T-cell (primary cell): ENCODE measurements at regions not wholly inside any gene's neighbourhood (a gene's known extent, or its start where the extent isn't known, plus 50 kb on each side); places are given as distances from the start of the nearest gene placed in this dataset.

ENCODE experiments used
- ATAC-seq, 4 experiments: fragments of 200-7000 bp in 3 of 4; fragments of 150-1000 bp in 1 of 4; cut with Tn5 transposase; replicated peaks in 1 of 4; 1 replicate in 3 of 4; 2 replicates in 1 of 4; pipeline ENCODE4 v1.10.0; 2021; ENCODE audit warnings: moderate library complexity in 3 of 4, mild to moderate bottlenecking in 2 of 4, moderate number of reproducible peaks in 1 of 4
- CTCF ChIA-PET, 2 donors: fragments of 300-600 bp; sonication (Branson Sonifier 250); formaldehyde crosslinking; loops; one replicate each; lab custom pipeline; 2022; ENCODE audit warnings: antibody characterized with exemption in 2 of 2; lab: Charles Lee
- POLR2A ChIA-PET, 2 donors: fragments of 300-600 bp; sonication (Branson Sonifier 250); formaldehyde crosslinking; loops; one replicate each; lab custom pipeline; 2022; ENCODE audit warnings: antibody characterized with exemption in 2 of 2; lab: Charles Lee
- DNase-seq, 35 experiments: peaks; one replicate each; pipeline versions ENCODE4 v3.0.0 to v3.0.0-alpha.2; 2013 to 2023
- H3K27ac ChIP-seq: one replicate; pipeline ENCODE4 v1.5.1; 2013; ENCODE audit warnings: low read length
- H3K27me3 ChIP-seq, 2 experiments: replicated peaks in 1 of 2; 1 replicate in 1 of 2; 2 replicates in 1 of 2; pipeline versions ENCODE4 v1.6.1 to v1.7.0; 2013; ENCODE audit warnings: low read length in 1 of 2, mixed read lengths in 1 of 2; ENCODE audit not compliant: control insufficient read depth in 2 of 2, insufficient read depth in 2 of 2; ENCODE audit errors: extremely low read depth in 1 of 2
- H3K36me3 ChIP-seq, 2 donors: 1 replicate in 1 of 2; 2 replicates in 1 of 2; pipeline versions ENCODE4 v1.6.1 to v1.7.0; 2013; ENCODE audit warnings: low read length in 1 of 2; ENCODE audit not compliant: control insufficient read depth in 2 of 2, insufficient read depth in 1 of 2; ENCODE audit errors: extremely low read depth in 1 of 2
- H3K4me1 ChIP-seq, 2 experiments: 1 replicate in 1 of 2; 2 replicates in 1 of 2; pipeline versions ENCODE4 v1.6.1 to v1.7.0; 2013; ENCODE audit warnings: low read length in 2 of 2, mixed read lengths in 1 of 2; ENCODE audit not compliant: insufficient read depth in 2 of 2, control insufficient read depth in 1 of 2; ENCODE audit errors: extremely low read depth in 1 of 2
- H3K4me3 ChIP-seq, 2 donors: 1 replicate in 1 of 2; 2 replicates in 1 of 2; pipeline versions ENCODE4 v1.5.1 to v1.7.0; 2013; ENCODE audit warnings: mild to moderate bottlenecking in 2 of 2, low read length in 1 of 2, moderate library complexity in 1 of 2; ENCODE audit not compliant: control insufficient read depth in 1 of 2; ENCODE audit errors: extremely low read depth in 1 of 2
- H3K9me3 ChIP-seq: 2 replicates; pipeline ENCODE4 v1.7.0; 2013
- H3K27ac Mint-ChIP-seq, 2 donors: one replicate each; pipeline ENCODE4 v1.8.0; 2020 to 2021; ENCODE audit warnings: mild to moderate bottlenecking in 2 of 2, mixed read lengths in 2 of 2
- H3K27me3 Mint-ChIP-seq, 2 donors: one replicate each; pipeline ENCODE4 v1.8.0; 2021 to 2022; ENCODE audit warnings: mixed read lengths in 2 of 2
- H3K36me3 Mint-ChIP-seq: one replicate; pipeline ENCODE4 v1.8.0; 2021; ENCODE audit warnings: mixed read lengths
- H3K4me1 Mint-ChIP-seq, 3 donors: one replicate each; pipeline ENCODE4 v1.8.0; 2020 to 2022; ENCODE audit warnings: mixed read lengths in 3 of 3, mild to moderate bottlenecking in 1 of 3
- H3K4me3 Mint-ChIP-seq, 3 donors: one replicate each; pipeline ENCODE4 v1.8.0; 2020 to 2022; ENCODE audit warnings: mild to moderate bottlenecking in 3 of 3, mixed read lengths in 3 of 3, moderate library complexity in 3 of 3
- H3K9me3 Mint-ChIP-seq, 3 donors: one replicate each; pipeline ENCODE4 v1.8.0; 2020 to 2022; ENCODE audit warnings: mixed read lengths in 3 of 3
- WGBS: methylation state at CpG from one replicate; pipeline ENCODE4 v1.1.5; 2013; ENCODE audit warnings: missing lambda C conversion rate; ENCODE audit not compliant: insufficient coverage; 5-methylcytosine and 5-hydroxymethylcytosine counted together

DNA sequence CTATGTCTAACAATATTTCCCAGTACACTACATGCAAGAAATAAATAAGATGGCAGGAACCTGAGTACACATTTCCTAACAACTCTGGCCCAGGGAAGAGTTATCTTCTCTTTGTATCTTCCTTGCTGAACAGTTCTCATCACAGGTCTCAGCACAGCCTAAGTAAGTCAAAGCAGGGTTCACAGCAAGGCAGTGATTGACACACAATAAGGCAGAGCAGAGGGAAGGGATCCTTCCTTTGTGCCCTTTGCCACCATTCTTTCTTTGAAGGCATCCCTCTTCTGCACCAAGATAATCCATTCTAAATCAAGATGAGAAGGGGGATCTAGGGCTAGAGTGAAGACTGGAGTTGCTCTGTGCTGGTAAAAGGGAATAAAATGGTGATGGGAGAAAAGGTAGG, 73.4 kb upstream of the TRPC4 start:
- ChIA-PET POLR2A (no interaction called here), CTCF (no interaction called here)
- H3K4me3 ChIP-seq, result no peak overlapping the region
- H3K4me1 ChIP-seq, result no peaks in the 10 kb centered on the region
- H3K36me3 Mint-ChIP-seq, result no peaks in the 10 kb centered on the region
- H3K4me1 Mint-ChIP-seq, result no peaks in the 10 kb centered on the region
- no peaks in the 10 kb centered on the region for H3K27me3 ChIP-seq
- no peak overlapping the region for H3K27ac ChIP-seq
- H3K27me3 Mint-ChIP-seq, result no peaks in the 10 kb centered on the region
- H3K9me3 Mint-ChIP-seq, result peaks cover 2 to 12% (median 6%) of the 10 kb centered on the region in 3 donors
- H3K9me3 ChIP-seq, result no peaks in the 10 kb centered on the region
- no peak overlapping the region for H3K4me3 Mint-ChIP-seq
- ATAC-seq, result no peak
- no peaks in the 10 kb centered on the region for H3K36me3 ChIP-seq
- no peak overlapping the region for H3K27ac Mint-ChIP-seq
- DNase-seq, result no peak

DNA sequence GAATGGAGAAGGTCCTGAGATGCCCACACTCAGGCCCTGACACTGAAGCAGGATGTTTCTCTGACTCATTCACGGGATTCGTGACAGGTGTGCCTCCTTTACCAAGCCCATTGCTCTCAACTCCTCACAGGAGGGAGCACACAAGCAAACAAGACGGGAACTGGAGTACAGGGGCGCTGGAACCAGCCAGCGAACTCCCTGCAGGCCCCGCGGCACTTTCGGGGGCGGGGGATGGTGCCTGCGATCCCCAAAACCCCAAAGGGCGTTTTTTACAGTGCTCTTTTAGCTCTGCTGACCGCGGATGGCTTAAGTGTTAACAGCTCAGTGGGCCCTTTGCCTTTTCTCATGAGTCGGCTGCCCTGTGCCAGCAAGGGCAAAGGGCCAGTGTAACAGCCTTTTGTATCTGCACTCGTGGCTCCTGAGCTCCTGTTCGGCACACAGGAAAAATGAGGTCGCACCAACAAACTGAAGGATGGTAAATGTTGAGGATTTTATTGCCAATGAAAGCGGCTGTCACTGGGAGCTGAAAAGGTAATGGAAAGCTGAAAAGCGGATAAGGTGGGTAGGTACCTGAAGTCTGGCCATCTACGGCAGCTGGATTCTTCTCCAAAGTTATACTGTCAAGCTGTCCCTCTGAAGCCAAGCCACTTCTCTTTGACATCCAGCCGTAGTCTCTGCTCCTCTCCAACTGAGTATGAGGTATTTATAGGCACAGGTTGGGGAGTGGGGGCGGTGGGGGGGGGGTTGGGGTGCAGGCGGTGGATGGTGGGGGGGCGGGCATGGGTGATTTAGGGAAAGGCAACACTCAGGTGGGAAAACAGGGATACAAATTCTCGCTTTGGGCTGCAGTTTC, 65.0 kb upstream of the TRPC4 start:
- no peaks in the 10 kb centered on the region for H3K27me3 ChIP-seq
- no peaks in the 10 kb centered on the region for H3K36me3 Mint-ChIP-seq
- H3K4me3 ChIP-seq, result no peak overlapping the region
- H3K9me3 Mint-ChIP-seq, result peaks cover 0 to 7% (median 4%) of the 10 kb centered on the region in 3 donors
- 73% methylated on average over 19 of the region's 25 CpGs for WGBS
- H3K4me3 Mint-ChIP-seq, result no peak overlapping the region
- DNase-seq (no peak), ATAC-seq (no peak)
- H3K27me3 Mint-ChIP-seq, result no peaks in the 10 kb centered on the region
- H3K27ac ChIP-seq, result no peak overlapping the region
- H3K36me3 ChIP-seq, result no peaks in the 10 kb centered on the region
- ChIA-PET CTCF (no interaction called here), POLR2A (no interaction called here)
- H3K9me3 ChIP-seq, result no peaks in the 10 kb centered on the region
- no peaks in the 10 kb centered on the region for H3K4me1 ChIP-seq
- no peaks in the 10 kb centered on the region for H3K4me1 Mint-ChIP-seq
- H3K27ac Mint-ChIP-seq, result no peak overlapping the region

DNA sequence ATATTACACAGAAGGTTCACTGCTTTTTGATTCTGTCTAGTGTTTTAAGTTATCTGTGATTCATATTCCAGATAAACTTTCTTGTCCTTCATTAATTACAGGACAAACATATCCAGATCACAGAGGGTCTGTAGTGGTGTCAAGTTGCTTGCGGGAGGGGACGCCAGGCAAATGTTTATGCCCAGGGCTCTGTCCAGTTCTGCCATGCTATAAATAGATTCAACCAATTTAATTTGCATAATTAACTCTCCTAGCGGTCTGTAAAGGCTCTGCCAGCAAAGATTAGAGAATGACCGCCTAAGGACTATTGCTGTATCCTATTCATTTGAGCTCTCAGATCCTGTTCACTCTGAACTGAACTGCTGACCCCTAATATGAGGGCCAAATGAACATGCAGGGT, 59.7 kb upstream of the TRPC4 start:
- WGBS, result 61% methylated on average over 2 of the region's 4 CpGs
- Mint-ChIP-seq H3K27ac (no peak overlapping the region), H3K36me3 (no peaks in the 10 kb centered on the region), H3K27me3 (no peaks in the 10 kb centered on the region), H3K9me3 (peaks cover 0 to 4% (median 2%) of the 10 kb centered on the region in 3 donors), H3K4me3 (no peak overlapping the region), H3K4me1 (no peaks in the 10 kb centered on the region)
- Histone ChIP-seq H3K4me1 (no peaks in the 10 kb centered on the region), H3K9me3 (no peaks in the 10 kb centered on the region), H3K4me3 (no peak overlapping the region), H3K27me3 (no peaks in the 10 kb centered on the region), H3K36me3 (no peaks in the 10 kb centered on the region), H3K27ac (no peak overlapping the region)
- DNase-seq, result no peak
- POLR2A ChIA-PET, result no interaction called here
- CTCF ChIA-PET, result no interaction called here
- no peak for ATAC-seq

DNA sequence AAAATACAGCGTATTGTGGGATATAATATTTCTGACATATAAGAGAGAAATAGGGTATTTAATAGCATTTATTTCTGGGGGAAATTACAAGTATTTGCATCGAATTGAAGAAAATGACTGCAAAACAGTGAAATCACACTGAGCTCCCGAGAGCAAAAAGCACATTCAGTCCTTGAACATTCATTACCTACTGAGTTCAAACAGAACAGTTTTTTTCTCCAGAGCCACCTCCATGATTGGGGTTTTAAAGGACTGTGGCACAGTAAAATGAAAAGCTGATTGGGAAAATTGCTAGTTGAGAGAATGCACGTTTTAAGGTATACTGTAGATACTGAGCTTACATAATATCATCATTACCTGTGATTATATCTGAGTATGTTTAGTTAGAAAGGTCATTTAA, 58.0 kb upstream of the TRPC4 start:
- Histone ChIP-seq H3K27me3 (no peaks in the 10 kb centered on the region), H3K4me3 (no peak overlapping the region), H3K9me3 (no peaks in the 10 kb centered on the region), H3K36me3 (no peaks in the 10 kb centered on the region), H3K27ac (no peak overlapping the region), H3K4me1 (no peaks in the 10 kb centered on the region)
- no peaks in the 10 kb centered on the region for H3K36me3 Mint-ChIP-seq
- H3K4me1 Mint-ChIP-seq, result no peaks in the 10 kb centered on the region
- 95% methylated on average over 2 of the region's 4 CpGs for WGBS
- no peak overlapping the region for H3K27ac Mint-ChIP-seq
- ATAC-seq (no peak), DNase-seq (no peak)
- peaks cover 0 to 4% (median 3%) of the 10 kb centered on the region in 3 donors for H3K9me3 Mint-ChIP-seq
- ChIA-PET CTCF (no interaction called here), POLR2A (no interaction called here)
- no peaks in the 10 kb centered on the region for H3K27me3 Mint-ChIP-seq
- H3K4me3 Mint-ChIP-seq, result no peak overlapping the region

GRCh38 chr13:37925878-37926473, 56.4 kb upstream of the TRPC4 start:
- 73% methylated on average over 3 of the region's 7 CpGs for WGBS
- H3K27ac Mint-ChIP-seq, result no peak overlapping the region
- no peaks in the 10 kb centered on the region for H3K4me1 Mint-ChIP-seq
- Histone ChIP-seq H3K9me3 (no peaks in the 10 kb centered on the region), H3K36me3 (no peaks in the 10 kb centered on the region), H3K27ac (no peak overlapping the region), H3K4me3 (no peak overlapping the region), H3K27me3 (no peaks in the 10 kb centered on the region), H3K4me1 (no peaks in the 10 kb centered on the region)
- peaks cover 0 to 4% (median 2%) of the 10 kb centered on the region in 3 donors for H3K9me3 Mint-ChIP-seq
- CTCF ChIA-PET, result no interaction called here
- H3K36me3 Mint-ChIP-seq, result no peaks in the 10 kb centered on the region
- no peaks in the 10 kb centered on the region for H3K27me3 Mint-ChIP-seq
- ATAC-seq (no peak), DNase-seq (no peak)
- no peak overlapping the region for H3K4me3 Mint-ChIP-seq
- POLR2A ChIA-PET, result no interaction called here

GRCh38 chr13:37923236-37923635, 53.7 kb upstream of the TRPC4 start:
- peaks cover 0 to 4% (median 2%) of the 10 kb centered on the region in 3 donors for H3K9me3 Mint-ChIP-seq
- Histone ChIP-seq H3K4me1 (no peaks in the 10 kb centered on the region), H3K27ac (no peak overlapping the region), H3K9me3 (no peaks in the 10 kb centered on the region), H3K27me3 (no peaks in the 10 kb centered on the region), H3K4me3 (no peak overlapping the region), H3K36me3 (no peaks in the 10 kb centered on the region)
- ChIA-PET CTCF (no interaction called here), POLR2A (no interaction called here)
- no peak for ATAC-seq
- H3K4me1 Mint-ChIP-seq, result no peaks in the 10 kb centered on the region
- H3K4me3 Mint-ChIP-seq, result no peak overlapping the region
- H3K36me3 Mint-ChIP-seq, result no peaks in the 10 kb centered on the region
- H3K27ac Mint-ChIP-seq, result no peak overlapping the region
- no peaks in the 10 kb centered on the region for H3K27me3 Mint-ChIP-seq
- DNase-seq, result no peak
